Stimulated activated CD8-positive, alpha-beta memory T cell treated with anti-CD3 and anti-CD28 coated beads, Interleukin-7, amount 100 ng/mL, for 48 hours (primary cell): ENCODE measurements at regions not wholly inside any gene's neighbourhood (a gene's known extent, or its start where the extent isn't known, plus 50 kb on each side); places are given as distances from the start of the nearest gene placed in this dataset.

Experiments used
- DNase-seq, 2 donors: peaks; one replicate each; pipeline ENCODE4 v3.0.0-alpha.2; 2020; ENCODE audit warnings: low read depth in 1 of 2; ENCODE audit errors: extremely low read depth in 1 of 2

DNA sequence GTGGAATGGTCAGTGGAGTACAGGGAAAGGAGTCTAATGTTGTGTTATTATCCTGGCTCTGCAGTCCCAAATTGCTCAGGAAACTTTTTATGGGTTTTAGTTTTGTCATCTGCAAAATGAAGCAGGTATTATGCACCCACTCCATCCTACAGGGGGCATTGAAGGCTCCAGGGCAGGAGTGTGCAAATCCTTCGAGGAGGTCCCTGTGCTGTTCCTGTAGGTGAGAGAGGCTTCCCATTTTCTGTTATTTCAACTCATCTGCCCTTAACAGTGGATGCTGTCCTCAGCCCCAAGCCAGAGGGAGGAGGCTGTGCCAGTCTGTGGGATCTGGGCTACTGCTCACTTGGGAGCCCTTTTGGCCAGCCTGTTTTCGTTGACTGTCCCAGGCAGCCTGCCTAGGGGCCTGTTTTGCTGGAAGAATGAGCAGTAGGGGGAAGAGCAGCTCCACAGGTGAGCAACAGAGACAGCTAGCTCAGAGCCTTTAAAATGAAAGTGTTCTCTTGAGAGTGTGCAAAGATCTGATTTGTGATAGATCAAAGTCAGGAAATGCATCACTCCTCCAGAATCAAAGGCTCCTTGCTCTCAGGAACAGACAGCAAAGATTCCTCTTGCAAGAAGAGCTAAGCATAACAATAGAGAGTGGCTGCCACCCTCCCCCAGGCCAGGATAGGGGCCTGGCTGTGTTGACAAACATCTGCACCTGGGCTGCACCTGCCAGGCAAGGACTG lies 317.6 kb upstream of the PROX1 start:
- no peak for DNase-seq

DNA sequence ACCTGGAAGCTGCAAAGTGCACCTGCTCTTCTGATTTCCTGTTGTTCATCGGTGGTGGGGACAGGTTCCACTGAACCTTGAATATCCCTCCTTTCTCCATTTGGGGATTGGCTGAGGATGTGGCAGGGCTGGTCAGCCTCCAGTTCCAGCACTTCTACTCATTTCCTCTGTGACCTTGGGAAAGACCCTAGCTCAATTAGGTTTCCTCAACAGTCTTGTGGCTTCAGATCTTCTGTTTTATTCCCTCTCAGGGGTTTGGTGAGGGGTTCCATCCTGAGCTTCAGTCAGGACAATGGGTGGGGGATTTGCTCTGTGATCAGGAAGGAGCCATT lies 317.1 kb upstream of the PROX1 start:
- DNase-seq = no peak

DNA sequence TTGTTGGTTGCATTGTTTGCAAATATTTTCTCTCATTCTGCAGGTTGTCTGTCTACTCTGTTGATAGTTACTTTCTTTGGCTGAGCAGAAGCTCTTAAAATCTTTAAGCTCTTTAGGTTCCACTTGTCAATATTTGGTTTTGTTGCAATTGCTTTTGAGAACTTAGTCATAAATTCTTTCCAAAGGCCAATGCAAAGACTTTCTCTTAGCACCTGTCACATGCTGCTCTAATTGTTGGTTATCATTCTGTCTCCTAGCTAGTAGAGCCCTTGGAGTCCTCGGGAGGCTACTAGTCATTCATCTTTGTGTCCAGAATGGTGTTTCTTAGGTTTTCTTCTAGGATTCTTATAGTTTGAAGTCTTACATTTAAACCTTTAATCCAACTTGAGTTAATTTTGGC lies 312.7 kb upstream of the PROX1 start:
- DNase-seq = no peak

DNA sequence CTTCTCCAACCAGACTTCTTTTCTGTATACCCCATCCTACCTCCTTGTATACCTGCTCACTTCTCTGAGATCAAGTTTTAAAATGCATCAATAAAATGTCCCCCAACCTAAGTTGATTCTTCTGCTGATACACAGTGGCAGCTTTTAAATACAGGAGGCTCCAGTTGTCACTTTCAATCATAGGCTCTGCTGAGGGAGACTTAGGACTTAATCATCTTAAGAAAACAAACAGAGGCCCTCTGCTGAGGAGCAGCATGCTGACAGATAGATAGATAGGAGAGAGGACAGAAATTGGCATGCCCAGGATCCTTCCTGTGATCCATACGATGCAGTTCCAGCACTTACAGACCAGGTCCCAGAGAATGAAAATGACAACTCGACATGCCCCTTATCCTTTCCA lies 311.0 kb upstream of the PROX1 start:
- DNase-seq = no peak

DNA sequence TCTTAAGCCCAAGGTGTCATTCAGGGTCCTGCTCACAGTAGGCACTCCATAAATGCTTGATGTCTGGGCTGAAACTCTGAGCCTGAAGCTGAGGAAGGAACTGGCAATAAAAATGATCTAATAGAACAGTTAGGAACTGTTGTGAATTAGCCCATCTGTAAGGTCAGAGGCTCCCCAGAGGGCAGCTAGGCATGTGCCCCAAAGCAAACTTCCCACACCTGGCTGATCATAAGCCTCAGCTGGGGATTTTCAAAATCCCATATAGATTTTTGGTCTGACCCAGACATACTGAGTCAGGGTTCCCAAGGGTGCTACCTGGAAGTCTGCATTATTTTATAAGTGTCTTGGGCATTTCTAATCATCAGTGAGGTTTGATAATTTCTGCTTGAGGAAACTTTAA lies 309.4 kb upstream of the PROX1 start:
- no peak for DNase-seq

DNA sequence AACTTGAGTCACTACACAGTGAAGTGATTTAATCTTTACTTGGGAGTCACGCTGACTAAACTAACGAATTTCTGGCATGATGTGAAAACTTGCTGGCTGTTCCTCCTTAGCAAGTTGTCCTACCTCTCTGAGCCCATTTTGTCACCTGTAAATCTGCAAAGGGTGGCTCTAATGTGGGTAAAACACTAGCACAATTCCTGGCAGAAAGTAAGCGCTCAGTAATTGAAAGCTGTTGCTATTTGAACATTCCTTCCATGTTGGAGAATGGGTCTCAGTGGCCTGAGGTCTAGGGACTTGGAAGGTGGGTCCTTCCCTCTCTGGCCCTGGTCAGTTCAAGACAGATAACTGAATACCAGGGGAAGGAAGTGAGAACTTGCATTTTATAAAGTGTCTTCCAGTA lies 309.0 kb upstream of the PROX1 start:
- no peak for DNase-seq

DNA sequence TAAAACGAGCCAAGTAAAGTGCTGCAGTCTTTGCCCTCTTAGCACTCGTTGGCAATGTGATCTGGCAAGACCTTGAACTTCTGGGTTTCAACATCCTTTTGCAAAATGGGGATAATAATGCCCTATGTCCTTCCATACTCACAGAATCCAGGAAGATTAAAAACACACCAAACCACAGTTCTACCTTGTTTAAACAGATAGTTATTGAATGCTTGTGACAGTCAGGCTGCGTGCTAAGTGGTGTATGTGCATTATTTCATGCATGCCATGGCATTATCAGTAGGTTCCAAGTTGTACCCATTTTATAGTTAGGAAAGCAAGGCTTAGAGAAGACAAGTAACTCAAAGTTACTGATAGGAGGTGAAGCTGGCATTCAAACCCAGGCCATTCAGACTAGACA lies 308.6 kb upstream of the PROX1 start:
- no peak for DNase-seq

DNA sequence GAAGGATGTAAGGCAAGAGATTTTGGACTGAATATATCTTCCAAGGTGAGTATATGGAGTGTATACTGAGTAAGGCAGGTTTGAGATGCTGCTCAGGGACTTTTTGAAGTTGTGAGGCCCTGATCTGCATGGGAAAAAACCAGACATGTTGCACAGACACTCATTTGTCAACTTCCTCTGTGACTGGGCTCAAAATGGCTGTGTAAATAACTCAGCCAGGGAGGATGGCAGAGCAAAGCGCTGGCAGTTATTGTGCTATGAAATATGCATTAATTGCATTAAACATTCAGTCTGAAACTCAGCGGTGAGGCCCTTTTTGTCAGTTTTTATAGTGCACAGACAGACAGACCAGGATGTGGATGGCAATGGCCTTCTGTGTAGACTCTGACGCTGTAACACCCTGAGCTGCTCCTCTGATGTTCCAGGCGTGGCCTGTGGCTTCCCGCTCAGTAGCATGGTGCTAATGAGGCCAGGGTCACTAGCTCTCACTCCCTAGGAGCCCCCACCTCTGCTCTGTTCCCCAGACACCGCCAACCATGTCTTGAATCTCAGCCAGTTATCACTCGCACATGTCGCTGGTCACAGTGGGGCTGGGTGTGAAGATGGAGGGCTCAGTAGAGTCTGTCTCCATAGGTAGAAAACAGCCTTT lies 307.0 kb upstream of the PROX1 start:
- no peak for DNase-seq

DNA sequence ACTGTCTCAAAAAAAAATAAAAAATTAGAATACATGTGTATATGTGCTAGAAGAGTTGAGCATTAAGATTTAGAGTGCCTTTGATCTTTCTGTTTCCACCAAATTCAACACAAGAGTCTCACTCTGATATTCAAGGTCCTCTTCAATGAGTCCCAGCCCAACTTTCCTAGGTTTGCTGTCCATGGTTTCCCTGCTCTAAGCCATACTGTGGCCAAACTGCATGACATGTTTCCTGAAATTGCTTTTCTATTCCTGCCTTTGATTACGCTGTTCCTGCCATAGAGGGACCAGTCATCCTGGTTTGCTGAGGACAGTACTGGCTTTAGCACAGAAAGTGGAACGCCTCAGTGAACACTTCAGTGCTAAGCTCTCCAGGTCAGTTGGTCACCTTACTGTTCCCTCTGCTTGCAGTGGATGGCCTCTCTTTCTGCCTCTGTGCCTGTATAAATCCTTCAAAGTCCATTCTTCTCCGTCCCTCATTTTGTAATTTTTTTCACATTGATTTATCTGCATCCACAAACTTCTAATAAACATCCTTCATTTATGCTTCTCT lies 305.9 kb upstream of the PROX1 start:
- DNase-seq = no peak

DNA sequence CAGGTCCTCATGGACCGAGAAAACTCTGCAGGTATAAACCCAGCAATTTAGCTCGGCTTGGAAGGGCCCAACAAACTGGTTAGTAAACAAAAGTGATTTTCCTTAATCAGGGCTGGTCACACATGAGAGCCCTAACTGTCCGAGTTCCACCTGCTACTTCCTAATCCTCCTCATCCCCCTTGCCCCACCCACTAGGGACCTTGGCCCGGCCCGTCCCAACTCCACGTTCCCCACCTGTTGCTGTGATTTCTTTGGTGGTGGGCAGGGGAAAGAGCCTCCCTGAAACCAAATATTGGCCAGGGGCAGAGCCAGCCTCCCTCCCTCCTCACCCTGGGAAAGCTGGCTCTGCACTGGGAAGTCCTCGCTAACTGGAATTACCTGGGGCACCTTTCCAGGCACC lies 304.2 kb upstream of the PROX1 start:
- no peak for DNase-seq

DNA sequence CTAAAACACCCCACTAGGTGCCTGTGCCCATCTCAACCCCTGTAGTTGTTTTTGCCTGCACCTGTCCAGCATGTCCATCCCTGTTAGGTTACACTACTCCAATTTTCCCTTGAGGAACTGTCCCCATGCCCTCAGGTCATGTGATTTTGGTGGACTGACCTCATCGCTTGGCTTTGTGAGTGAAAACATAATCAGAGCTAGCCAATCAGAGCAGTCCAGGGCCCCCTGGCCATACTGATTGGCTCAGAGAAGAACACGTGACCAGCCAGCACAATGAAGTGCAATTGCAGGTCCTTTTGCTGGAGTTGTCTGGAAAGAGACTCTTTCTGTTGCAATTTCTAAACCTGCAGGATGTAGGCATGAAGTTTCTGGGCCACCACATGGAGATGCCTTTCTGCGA lies 303.3 kb upstream of the PROX1 start:
- no peak for DNase-seq

DNA sequence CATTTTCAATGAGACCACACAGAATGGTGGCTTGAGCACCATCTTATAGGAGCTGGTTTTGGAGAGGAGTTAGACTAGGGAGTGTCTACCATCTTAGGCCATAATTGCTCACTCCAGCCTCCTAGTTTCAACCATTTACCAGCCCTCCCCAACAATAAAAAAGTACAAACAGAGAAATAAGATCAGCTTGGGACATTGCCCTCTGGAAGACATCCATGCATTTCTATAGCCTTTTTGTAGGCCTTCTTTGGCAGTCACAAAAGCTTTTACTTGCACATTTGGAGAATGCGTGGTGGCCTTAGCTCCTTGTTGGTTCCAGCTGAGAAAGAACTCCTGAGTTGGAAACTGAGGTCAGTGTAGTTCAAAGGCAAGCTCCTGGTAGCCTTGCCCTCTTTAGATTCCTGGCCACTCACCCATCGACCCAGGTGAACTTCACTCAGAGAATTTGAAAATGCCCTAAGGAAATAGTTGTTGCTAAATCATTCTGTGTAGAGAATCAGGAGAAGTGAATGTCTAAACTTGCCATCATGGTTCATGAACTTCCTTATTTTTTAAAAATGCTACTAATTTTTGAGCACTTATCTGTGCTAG lies 301.7 kb upstream of the PROX1 start:
- DNase-seq = no peak

DNA sequence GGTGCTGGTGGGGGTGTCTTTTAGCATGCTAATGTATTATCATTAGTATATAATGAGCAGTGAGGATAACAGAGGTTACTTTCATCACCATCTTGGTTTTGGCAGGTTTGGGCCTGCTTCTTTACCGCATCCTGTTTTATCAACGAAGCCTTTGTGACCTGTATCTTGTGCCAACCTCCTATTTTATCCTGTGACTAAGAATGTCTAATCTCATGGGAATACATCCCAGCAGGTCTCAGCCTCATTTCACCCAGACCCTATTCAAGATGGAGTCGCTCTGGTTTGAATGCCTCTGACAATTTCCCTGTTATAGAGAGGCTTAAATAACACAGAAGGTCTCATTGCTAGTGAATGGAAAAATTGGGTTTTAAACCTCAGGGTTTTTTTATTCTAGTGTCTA lies 300.8 kb upstream of the PROX1 start:
- no peak for DNase-seq

DNA sequence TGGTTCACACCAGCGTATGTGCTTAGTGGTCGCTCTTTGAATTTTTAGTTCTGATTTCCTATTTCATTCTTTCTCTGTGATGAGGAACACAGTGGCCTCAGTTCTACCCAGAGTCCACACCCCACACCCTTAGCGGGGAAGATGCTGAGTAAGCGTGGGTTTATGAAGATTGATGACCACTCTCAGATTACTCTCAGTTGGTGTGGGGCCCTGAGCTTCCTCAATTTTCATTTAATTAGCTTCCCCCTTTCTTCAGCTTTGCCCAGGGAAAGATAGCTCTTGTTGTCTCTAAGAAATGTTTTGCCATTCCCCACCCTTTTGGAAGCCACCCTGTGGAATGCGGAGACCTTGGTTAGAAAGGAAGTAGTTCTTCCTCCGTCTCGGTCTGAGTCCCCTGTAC lies 299.9 kb upstream of the PROX1 start:
- no peak for DNase-seq

DNA sequence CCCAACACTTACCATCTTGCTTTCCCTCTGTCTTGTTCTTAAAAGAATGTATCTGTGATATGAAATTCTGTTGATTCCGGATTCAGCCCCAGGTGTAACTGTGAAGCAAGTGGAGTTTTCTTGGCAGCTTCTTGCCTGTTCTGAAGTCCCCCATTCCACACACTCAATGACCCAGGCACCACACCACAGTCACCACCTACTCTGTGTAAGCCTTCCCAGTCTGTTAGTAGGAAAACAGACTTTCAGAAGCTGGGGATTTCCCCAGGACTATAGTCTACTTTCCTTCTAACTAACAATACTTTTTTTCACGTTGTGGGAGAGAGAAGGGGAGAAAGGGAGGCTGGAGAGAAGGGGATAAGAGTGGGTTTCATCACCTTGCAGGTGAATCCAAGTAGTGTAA lies 299.1 kb upstream of the PROX1 start:
- DNase-seq = no peak

DNA sequence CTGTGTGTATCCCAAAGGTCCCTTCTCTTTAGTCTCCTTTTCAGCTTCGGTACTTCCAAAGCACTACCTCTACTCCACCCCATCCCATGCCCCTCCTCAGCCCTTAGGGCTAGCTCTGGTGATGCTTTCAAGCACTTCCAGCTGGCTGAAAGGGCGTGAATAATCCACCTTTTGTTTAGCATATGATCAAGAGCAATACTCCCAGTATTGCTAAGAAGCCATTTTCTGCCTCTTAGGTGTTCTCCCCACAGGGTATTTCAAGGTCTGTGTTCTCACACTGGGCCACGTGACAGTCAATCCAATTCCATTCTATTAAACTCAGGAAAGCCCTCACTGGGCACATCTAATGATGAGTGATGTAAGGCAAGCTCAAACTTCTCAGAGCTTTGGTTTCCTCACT lies 298.5 kb upstream of the PROX1 start:
- no peak for DNase-seq

DNA sequence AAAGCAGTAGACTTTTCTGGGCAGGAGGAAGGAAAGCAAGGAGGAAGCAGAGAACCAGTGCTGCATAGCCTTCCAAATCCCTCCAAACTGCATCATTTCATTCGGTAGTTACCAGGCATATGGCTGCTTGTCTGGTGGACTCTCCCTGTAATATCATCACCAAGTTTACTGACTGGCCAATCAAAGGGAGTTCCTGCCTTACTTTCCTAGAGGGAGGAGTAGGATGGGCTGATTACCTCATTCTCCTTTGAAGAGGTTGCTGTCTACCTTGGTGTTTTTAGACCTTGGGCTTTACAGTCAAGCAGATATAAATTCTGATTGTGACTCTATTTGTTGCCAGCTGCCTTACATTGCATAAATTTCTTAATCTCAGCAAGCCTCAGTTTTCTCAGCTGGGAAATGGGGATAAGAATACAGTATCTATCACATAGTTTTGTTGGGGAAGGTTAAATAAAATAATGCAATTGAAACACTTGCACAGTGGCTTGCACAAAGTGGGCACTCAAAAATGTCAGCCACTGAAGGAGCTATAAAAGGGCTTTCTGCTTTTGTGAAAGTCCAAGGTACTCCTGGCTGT lies 297.3 kb upstream of the PROX1 start:
- no peak for DNase-seq

DNA sequence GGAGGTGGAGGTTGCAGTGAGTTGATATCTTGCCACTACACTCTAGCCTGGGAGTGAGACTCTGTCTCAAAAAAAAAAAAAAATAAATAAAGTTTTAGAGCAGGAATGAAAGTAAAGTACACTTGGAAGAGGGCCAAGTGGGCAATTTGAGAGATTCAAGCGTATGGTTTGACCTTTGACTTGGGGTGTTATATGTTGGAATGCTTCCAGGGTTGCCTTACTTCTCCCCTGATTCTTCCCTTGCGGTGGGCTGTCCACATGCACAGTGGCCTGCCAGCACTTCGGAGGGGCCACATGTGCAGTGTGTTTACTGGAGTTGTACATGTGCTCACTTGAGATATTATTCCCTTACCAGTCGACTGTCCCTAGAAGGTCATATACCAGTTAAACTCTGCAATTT lies 295.5 kb upstream of the PROX1 start:
- DNase-seq = no peak

DNA sequence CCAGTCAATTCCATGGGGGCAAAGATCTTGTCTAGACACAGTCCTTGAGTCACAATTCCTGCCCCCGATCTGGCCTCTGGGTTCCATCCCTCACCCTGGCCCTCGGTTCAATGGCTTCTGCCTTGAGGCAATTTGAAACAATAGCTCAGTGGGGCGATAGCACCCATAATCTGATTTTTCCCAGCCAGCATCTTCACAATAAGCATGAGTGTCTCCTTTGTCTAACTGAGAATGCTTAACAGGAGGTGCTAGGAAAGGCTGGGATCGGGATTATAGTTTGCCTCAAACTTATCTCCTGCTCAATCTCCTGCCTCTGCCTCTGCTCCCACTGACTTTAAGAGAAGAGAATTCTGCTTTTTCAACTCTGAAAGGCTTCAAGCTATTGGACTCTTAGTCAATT lies 293.9 kb upstream of the PROX1 start:
- DNase-seq = no peak

DNA sequence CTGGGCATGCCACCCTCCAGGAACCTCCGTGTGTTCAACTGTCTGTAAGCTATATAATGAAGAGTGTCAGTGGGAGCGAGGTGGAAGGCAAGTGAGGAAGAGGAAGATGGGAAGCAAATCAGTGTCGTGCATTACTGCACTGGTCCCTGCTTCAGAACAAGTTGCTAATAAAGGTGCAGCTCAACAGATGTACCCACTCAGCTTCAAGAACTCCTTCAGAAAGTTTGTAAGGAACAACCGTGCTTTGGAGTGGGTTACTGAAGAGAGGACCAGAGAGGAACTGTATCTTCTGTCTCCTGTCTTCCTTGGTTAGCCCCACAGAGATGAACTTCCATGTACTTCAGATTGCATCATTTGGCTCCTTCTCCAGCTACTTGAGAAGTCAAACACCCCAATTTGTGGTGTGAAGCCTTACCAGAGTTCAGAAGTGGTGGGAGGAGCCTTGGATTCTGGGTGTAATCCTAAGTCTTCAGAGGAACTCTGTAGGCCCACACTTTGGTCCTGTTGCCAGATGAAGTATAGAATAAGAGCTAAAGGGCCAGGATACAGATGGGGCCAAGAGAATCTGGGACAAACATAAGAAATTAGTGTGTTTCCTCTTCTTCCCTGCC lies 290.5 kb upstream of the PROX1 start:
- no peak for DNase-seq

DNA sequence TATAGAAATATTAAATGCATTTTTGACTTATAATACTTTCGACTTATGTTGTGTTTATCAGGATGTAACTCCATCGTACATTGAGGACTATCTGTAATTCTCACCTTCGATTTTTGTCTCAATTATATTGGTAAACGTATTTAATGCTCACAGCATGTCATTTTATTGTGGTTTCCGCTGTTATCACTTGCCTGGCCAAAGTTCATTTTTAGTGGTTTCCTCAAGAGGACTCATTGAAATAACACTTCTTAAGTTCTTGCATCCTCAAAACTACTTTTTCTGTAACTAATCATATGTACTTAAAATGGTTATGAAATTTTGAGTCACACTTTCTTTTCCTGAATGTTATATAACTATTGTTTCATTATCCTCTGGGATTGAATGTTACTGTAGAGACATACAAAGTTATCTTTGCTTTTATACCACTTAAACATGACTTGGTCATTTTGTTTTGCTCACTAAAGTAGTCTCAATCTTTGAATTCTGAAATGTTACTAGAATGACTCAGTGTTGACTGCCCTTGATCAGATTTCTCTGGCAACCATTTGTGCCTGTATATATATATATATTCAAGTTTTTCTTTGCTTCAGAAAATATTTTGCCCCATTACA lies 289.6 kb upstream of the PROX1 start:
- no peak for DNase-seq
